A549 (cell line): ENCODE measurements at regions not wholly inside any gene's neighbourhood (a gene's known extent, or its start where the extent isn't known, plus 50 kb on each side); places are given as distances from the start of the nearest gene placed in this dataset.

ENCODE experiments used
- ATAC-seq, 2 experiments: fragments of 200-7000 bp in 1 of 2; fragments of >200 bp in 1 of 2; cut with Nextera tagmentation in 1 of 2; cut with Tn5 transposase in 1 of 2; 3 replicates each; pipeline versions ENCODE4 v1.8.0 to v1.9.1; 2018 to 2020; ENCODE audit warnings: mild to moderate bottlenecking in 1 of 2, moderate library complexity in 1 of 2
- CTCF ChIA-PET: fragments of 300-600 bp; sonication (Branson Sonifier 250); formaldehyde crosslinking; extraction: SDS; loops from one replicate; lab custom pipeline; 2021; ENCODE audit warnings: antibody characterized with exemption, inconsistent platforms; lab: Yijun Ruan, JAX
- POLR2A ChIA-PET: fragments of 350-600 bp; formaldehyde crosslinking; extraction: SDS; loops from one replicate; lab custom pipeline; 2021; ENCODE audit warnings: antibody characterized with exemption, inconsistent platforms; lab: Yijun Ruan, JAX
- DNase-seq, 2 experiments: peaks; one replicate each; pipeline versions ENCODE4 v3.0.0 to v3.0.0-alpha.2; 2011 to 2016; ENCODE audit warnings: low read depth in 1 of 2, low spot score in 1 of 2
- FAIRE-seq: peaks from 2 replicates; lab custom pipeline; 2011; peaks lifted over from hg19 to GRCh38; lab: Jason Lieb, UNC
- H3K27ac ChIP-seq, 2 experiments: fragments of >200 bp; sonication (Bioruptor Twin); formaldehyde crosslinking; 3 replicates each; pipeline ENCODE4 v1.5.1; 2016 to 2017
- H3K4me1 ChIP-seq: fragments of >200 bp; sonication (Bioruptor Twin); formaldehyde crosslinking; 3 replicates; pipeline ENCODE4 v1.6.1; 2016
- H3K4me2 ChIP-seq: fragments of >200 bp; sonication (Bioruptor Twin); formaldehyde crosslinking; 3 replicates; pipeline ENCODE4 v1.6.1; 2016
- H3K4me3 ChIP-seq: fragments of >200 bp; sonication (Bioruptor Twin); formaldehyde crosslinking; 3 replicates; pipeline ENCODE4 v1.5.1; 2016
- H3K9me3 ChIP-seq: fragments of >200 bp; sonication (Bioruptor Twin); formaldehyde crosslinking; 3 replicates; pipeline ENCODE4 v1.6.1; 2016
- CBX8 ChIP-seq: fragments of 200-600 bp; sonication (generic); IDR thresholded peaks from 2 replicates; pipeline ENCODE4 v1.6.1; 2016
- CEBPB ChIP-seq, 2 experiments: fragments of >200 bp in 1 of 2; sonication (Bioruptor Twin) in 1 of 2; formaldehyde crosslinking in 1 of 2; IDR thresholded peaks; 2 replicates each; pipeline ENCODE4 v1.6.1; 2012 to 2016
- EHF ChIP-seq: fragments of 250-450 bp; sonication (Bioruptor Pico); IDR thresholded peaks from 2 replicates; pipeline ENCODE4 v1.5.0; 2020; ENCODE audit warnings: mild to moderate bottlenecking
- ESRRA ChIP-seq: fragments of 150-350 bp; IDR thresholded peaks from 2 replicates; pipeline ENCODE4 v1.6.1; 2014; ENCODE audit warnings: mild to moderate bottlenecking, low read length, borderline replicate concordance
- FOXS1 ChIP-seq: fragments of 250-450 bp; sonication (Bioruptor Pico); IDR thresholded peaks from 2 replicates; pipeline ENCODE4 v1.5.0; 2020; ENCODE audit warnings: mild to moderate bottlenecking, moderate library complexity
- HEYL ChIP-seq: fragments of 250-450 bp; sonication (Bioruptor Pico); IDR thresholded peaks from 2 replicates; pipeline ENCODE4 v1.8.0; 2021; ENCODE audit warnings: mild to moderate bottlenecking, moderate library complexity
- HOXB5 ChIP-seq: fragments of 250-450 bp; sonication (Bioruptor Pico); IDR thresholded peaks from 2 replicates; pipeline ENCODE4 v1.5.0; 2020; ENCODE audit warnings: mild to moderate bottlenecking, moderate library complexity
- JUN ChIP-seq, 2 experiments: fragments of >200 bp; sonication (Bioruptor Twin); formaldehyde crosslinking; IDR thresholded peaks; 2 replicates in 1 of 2; 3 replicates in 1 of 2; pipeline ENCODE4 v1.6.1; 2016 to 2017
- KDM1A ChIP-seq: fragments of 200-600 bp; sonication (generic); IDR thresholded peaks from 2 replicates; pipeline ENCODE4 v1.6.1; 2016; ENCODE audit warnings: low read depth, mild to moderate bottlenecking
- MAFK ChIP-seq: fragments of 450-650 bp; IDR thresholded peaks from 2 replicates; pipeline ENCODE4 v1.6.1; 2014; ENCODE audit not compliant: partially characterized antibody
- NPAS2 ChIP-seq: fragments of 250-450 bp; sonication (Bioruptor Pico); IDR thresholded peaks from 2 replicates; pipeline ENCODE4 v1.8.0; 2022; ENCODE audit warnings: mild to moderate bottlenecking, moderate library complexity, borderline replicate concordance
- POLR2A ChIP-seq: IDR thresholded peaks from 2 replicates; pipeline ENCODE4 v1.6.1; 2012; ENCODE audit warnings: mild to moderate bottlenecking, low read length
- RAD21 ChIP-seq, 2 experiments: fragments of >200 bp in 1 of 2; sonication (Bioruptor Twin) in 1 of 2; formaldehyde crosslinking in 1 of 2; IDR thresholded peaks in 1 of 2; conservative IDR thresholded peaks in 1 of 2; 2 replicates in 1 of 2; 3 replicates in 1 of 2; pipeline ENCODE4 v1.6.1; 2012 to 2018; ENCODE audit warnings: inconsistent platforms in 1 of 2
- RARB ChIP-seq: fragments of 250-450 bp; sonication (Bioruptor Pico); IDR thresholded peaks from 2 replicates; pipeline ENCODE4 v1.8.0; 2021; ENCODE audit warnings: mild to moderate bottlenecking, moderate library complexity
- RCOR1 ChIP-seq: fragments of 150-350 bp; IDR thresholded peaks from 2 replicates; pipeline ENCODE4 v1.6.1; 2014; ENCODE audit warnings: antibody characterized with exemption, low read length, low read depth
- RFX5 ChIP-seq: fragments of 450-650 bp; IDR thresholded peaks from 2 replicates; pipeline ENCODE4 v1.7.1; 2014; ENCODE audit warnings: antibody characterized with exemption, mild to moderate bottlenecking, moderate library complexity
- RNF2 ChIP-seq: fragments of 200-600 bp; sonication (generic); IDR thresholded peaks from 2 replicates; pipeline ENCODE4 v1.6.1; 2016; ENCODE audit warnings: low read depth, mild to moderate bottlenecking, antibody characterized with exemption, moderate library complexity, borderline replicate concordance
- SREBF2 ChIP-seq: fragments of 450-650 bp; IDR thresholded peaks from 2 replicates; pipeline ENCODE4 v1.6.1; 2014; ENCODE audit warnings: mild to moderate bottlenecking, moderate library complexity
- TFCP2L1 ChIP-seq: fragments of 250-450 bp; sonication (Bioruptor Pico); IDR thresholded peaks from 2 replicates; pipeline ENCODE4 v1.5.0; 2021; ENCODE audit warnings: mild to moderate bottlenecking
- ZNF302 ChIP-seq: fragments of 250-450 bp; sonication (Bioruptor Pico); IDR thresholded peaks from 2 replicates; pipeline ENCODE4 v1.9.0; 2021; ENCODE audit warnings: inconsistent platforms, mild to moderate bottlenecking, moderate library complexity
- ZSCAN20 ChIP-seq: fragments of 250-450 bp; sonication (Bioruptor Pico); IDR thresholded peaks from 2 replicates; pipeline ENCODE4 v1.8.0; 2022; ENCODE audit warnings: mild to moderate bottlenecking, moderate library complexity
- WGBS: methylation state at CpG from one replicate; pipeline ENCODE4 v1.1.6; 2017; ENCODE audit errors: missing lambda C conversion rate; 5-methylcytosine and 5-hydroxymethylcytosine counted together
- TF ChIP-seq, protein P1 (sequence below): IDR thresholded peaks from 2 replicates; pipeline ENCODE4 v1.6.1; 2012; ENCODE audit warnings: low read depth, borderline replicate concordance
- TF ChIP-seq, protein P2 (sequence below): fragments of 200-600 bp; sonication (generic); IDR thresholded peaks from 2 replicates; pipeline ENCODE4 v1.6.1; 2016; ENCODE audit warnings: antibody characterized with exemption, mild to moderate bottlenecking, moderate library complexity
- TF ChIP-seq, protein P3 (sequence below): fragments of 250-450 bp; sonication (Bioruptor Pico); IDR thresholded peaks from 2 replicates; pipeline ENCODE4 v1.5.0; 2021; ENCODE audit warnings: mild to moderate bottlenecking, moderate library complexity, borderline replicate concordance

DNA sequence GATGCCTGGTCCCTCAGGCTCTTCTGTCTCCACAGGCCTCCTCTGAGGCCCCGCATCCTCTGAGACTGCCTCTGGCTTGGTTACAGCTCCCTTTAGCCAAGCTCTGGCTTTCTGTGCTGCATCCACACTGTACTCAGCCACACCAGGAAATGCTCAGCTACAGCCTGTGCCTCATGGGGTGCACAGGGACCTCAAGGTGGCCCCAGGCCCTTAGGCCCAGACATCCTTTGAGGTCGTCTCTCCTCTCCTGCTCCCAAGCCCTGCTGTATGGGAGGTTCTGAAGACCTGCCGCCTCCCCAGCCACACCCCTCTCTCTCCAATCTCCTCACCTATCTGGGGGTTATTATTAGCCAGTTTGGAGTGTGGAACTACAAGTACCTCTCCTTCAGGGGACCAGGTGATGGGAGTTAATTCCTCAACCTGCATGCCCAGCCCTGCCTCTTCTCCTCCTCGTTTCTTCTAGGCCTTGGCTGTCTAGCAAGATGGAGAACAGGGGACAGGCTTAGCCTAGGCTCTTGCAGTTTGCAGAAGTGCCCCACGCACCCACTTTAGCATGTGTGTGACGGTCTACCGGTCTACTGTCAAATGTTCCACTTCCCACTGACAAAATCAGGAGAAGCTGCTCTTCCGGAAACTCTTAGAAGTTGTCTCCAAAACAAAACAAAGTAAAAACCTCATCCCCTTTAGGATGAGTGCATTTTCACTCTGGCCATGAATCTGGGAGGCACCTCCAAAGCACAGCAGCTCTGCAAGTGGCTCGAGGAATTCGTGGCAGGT is 64.0 kb upstream of the WAC start:
- FAIRE-seq (no peak), ATAC-seq (no peak), DNase-seq (no peak)
- no peak for TF ChIP-seq SREBF2
- no peak for TF ChIP-seq RFX5
- TF ChIP-seq ZSCAN20 (CRISPR knock-in tag) = no peak
- TF ChIP-seq CBX8 = no peak
- TF ChIP-seq EHF (CRISPR knock-in tag) = no peak
- no peak for TF ChIP-seq RAD21 (conservative IDR thresholded peaks at IDR 0.05 in 1 of 2, IDR thresholded peaks at IDR 0.05 in 1 of 2)
- TF ChIP-seq JUN (IDR thresholded peaks at IDR 0.05) = no peak
- no peak for TF ChIP-seq NPAS2 (CRISPR knock-in tag)
- TF ChIP-seq KDM1A = no peak
- TF ChIP-seq RARB (CRISPR knock-in tag) = no peak
- no peak for TF ChIP-seq RNF2
- TF ChIP-seq MAFK = no peak
- Histone ChIP-seq H3K4me3 (no peak overlapping the region), H3K4me1 (no peaks in the 10 kb centered on the region), H3K4me2 (no peak overlapping the region), H3K27ac (no peak overlapping the region), H3K9me3 (no peaks in the 10 kb centered on the region)
- ChIA-PET CTCF (interaction anchor here (1.7 to 3.2 kb wide), 2 partner anchors 9 to 19 kb away, joined by 4 to 13 read pairs; no protein-coding TSS in a partner anchor), POLR2A (no interaction called here)
- 70% methylated on average over 10 of the region's 10 CpGs for WGBS

DNA sequence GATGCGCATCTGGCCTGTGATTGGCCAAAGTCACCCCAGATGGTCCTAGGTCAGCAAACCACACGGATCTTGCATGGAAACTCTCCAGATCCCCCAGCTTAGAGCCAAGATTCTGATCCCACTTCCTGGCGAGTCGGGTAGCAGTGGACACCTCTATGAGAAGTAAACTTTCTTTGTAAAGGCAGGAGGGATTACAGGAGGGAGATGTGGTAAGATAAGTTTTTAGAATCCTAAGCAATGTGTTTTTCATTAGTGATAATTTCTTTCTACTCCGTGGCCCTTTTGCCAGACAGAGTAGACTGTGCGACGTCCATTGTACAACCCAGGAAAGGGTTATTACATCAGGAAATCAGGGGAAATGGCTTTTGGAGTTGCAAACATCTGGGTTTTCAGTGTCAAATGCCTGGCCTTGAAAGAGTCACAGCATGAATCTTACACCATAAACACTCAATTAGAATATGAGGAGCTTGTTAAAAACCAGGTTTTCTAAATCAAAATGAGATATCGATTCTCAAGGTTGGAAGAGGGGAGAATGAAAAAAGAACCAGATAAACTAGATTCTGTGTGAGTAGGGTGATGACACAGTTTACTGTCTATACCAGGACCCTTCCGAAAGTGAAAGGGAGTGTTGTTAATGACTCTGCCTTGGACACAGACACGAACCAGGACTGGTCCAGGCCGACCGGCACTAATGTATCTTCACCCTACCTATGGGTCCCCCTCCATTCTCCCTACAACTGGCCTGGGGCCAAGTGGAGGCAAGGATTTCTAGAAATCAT is 61.9 kb upstream of the WAC start:
- TF ChIP-seq TFCP2L1 (CRISPR knock-in tag) (no peak), ESRRA (no peak), HEYL (CRISPR knock-in tag) (no peak), FOXS1 (CRISPR knock-in tag) (no peak)
- ATAC-seq (peak in 1 of 2 experiments; percentile 39; a peak in 1 of 6 replicates), FAIRE-seq (no peak), DNase-seq (no peak)
- 54% methylated on average over 12 of the region's 12 CpGs for WGBS
- POLR2A ChIA-PET = no interaction called here
- H3K4me3 ChIP-seq = no peak overlapping the region
- H3K27ac ChIP-seq = no peak overlapping the region
- CTCF ChIA-PET = interaction anchor here (3.2 kb wide), 1 partner anchor 11 kb away, joined by 13 read pairs; no protein-coding TSS in a partner anchor
- H3K9me3 ChIP-seq = no peaks in the 10 kb centered on the region
- H3K4me2 ChIP-seq = no peak overlapping the region
- H3K4me1 ChIP-seq = no peaks in the 10 kb centered on the region

DNA sequence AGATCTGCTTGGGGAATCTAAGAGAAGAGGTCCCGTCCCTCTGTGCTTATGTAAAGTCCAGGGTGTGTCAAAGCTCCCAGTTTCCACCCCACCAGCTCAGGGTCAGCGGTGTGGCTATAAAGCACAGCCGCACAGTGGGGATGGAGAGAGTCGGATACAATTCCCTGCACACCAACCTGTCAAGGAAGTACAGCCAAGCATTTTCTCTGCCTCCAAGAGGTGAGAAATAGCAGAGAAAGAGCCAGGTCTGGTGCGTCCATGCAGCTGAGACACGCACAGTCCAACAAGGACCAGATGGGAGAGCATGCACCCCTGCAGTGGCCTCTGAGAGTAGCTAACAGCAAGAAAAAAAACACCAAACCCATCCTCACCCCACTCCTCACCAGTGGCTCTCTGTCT is 61.3 kb upstream of the WAC start:
- DNase-seq = no peak

More for the DNA sequence above, 61.3 kb upstream of the WAC start:
- no peaks in the 10 kb centered on the region for H3K9me3 ChIP-seq
- ChIA-PET POLR2A (no interaction called here), CTCF (interaction anchor here (3.2 kb wide), 1 partner anchor 12 kb away, joined by 13 read pairs; no protein-coding TSS in a partner anchor)
- no peaks in the 10 kb centered on the region for H3K4me1 ChIP-seq
- no peak overlapping the region for H3K27ac ChIP-seq
- WGBS = 79% methylated on average over 6 of the region's 6 CpGs
- ATAC-seq (no peak; a peak in 1 of 6 replicates), FAIRE-seq (no peak)
- H3K4me3 ChIP-seq = no peak overlapping the region
- TF ChIP-seq, protein P1, sequence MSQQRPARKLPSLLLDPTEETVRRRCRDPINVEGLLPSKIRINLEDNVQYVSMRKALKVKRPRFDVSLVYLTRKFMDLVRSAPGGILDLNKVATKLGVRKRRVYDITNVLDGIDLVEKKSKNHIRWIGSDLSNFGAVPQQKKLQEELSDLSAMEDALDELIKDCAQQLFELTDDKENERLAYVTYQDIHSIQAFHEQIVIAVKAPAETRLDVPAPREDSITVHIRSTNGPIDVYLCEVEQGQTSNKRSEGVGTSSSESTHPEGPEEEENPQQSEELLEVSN = no peak
- TF ChIP-seq POLR2A = no peak
- TF ChIP-seq TFCP2L1 (CRISPR knock-in tag) = no peak
- no peak for TF ChIP-seq CEBPB (IDR thresholded peaks at IDR 0.05)
- TF ChIP-seq HOXB5 (CRISPR knock-in tag) = no peak
- TF ChIP-seq CBX8 = no peak
- TF ChIP-seq ZNF302 (CRISPR knock-in tag) = no peak
- TF ChIP-seq NPAS2 (CRISPR knock-in tag) = no peak
- TF ChIP-seq, protein P2, sequence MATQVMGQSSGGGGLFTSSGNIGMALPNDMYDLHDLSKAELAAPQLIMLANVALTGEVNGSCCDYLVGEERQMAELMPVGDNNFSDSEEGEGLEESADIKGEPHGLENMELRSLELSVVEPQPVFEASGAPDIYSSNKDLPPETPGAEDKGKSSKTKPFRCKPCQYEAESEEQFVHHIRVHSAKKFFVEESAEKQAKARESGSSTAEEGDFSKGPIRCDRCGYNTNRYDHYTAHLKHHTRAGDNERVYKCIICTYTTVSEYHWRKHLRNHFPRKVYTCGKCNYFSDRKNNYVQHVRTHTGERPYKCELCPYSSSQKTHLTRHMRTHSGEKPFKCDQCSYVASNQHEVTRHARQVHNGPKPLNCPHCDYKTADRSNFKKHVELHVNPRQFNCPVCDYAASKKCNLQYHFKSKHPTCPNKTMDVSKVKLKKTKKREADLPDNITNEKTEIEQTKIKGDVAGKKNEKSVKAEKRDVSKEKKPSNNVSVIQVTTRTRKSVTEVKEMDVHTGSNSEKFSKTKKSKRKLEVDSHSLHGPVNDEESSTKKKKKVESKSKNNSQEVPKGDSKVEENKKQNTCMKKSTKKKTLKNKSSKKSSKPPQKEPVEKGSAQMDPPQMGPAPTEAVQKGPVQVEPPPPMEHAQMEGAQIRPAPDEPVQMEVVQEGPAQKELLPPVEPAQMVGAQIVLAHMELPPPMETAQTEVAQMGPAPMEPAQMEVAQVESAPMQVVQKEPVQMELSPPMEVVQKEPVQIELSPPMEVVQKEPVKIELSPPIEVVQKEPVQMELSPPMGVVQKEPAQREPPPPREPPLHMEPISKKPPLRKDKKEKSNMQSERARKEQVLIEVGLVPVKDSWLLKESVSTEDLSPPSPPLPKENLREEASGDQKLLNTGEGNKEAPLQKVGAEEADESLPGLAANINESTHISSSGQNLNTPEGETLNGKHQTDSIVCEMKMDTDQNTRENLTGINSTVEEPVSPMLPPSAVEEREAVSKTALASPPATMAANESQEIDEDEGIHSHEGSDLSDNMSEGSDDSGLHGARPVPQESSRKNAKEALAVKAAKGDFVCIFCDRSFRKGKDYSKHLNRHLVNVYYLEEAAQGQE = no peak
- TF ChIP-seq RCOR1 = no peak
- TF ChIP-seq, protein P3, sequence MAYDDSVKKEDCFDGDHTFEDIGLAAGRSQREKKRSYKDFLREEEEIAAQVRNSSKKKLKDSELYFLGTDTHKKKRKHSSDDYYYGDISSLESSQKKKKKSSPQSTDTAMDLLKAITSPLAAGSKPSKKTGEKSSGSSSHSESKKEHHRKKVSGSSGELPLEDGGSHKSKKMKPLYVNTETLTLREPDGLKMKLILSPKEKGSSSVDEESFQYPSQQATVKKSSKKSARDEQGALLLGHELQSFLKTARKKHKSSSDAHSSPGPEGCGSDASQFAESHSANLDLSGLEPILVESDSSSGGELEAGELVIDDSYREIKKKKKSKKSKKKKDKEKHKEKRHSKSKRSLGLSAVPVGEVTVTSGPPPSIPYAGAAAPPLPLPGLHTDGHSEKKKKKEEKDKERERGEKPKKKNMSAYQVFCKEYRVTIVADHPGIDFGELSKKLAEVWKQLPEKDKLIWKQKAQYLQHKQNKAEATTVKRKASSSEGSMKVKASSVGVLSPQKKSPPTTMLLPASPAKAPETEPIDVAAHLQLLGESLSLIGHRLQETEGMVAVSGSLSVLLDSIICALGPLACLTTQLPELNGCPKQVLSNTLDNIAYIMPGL (CRISPR knock-in tag) = no peak
- no peak overlapping the region for H3K4me2 ChIP-seq
